ENCODE measurements at regions not wholly inside any gene's neighbourhood (a gene's known extent, or its start where the extent isn't known, plus 50 kb on each side); places are given as distances from the start of the nearest gene placed in this dataset.
A peak's percentile ranks its signal among the peaks of the same experiment; 100 is the strongest.

- Histone ChIP-seq H3K79me1 (ENCODE audit: low read depth, low read length) (no peaks in the 10 kb centered on the region), H3K4ac (ENCODE audit: low read length) (no peak overlapping the region), H3K4me3 (ENCODE audit: low read length in 2 of 2) (no peak overlapping the region), H3K4me2 (ENCODE audit: insufficient read depth, low read length, poor library complexity, severe bottlenecking) (no peak overlapping the region), H2BK15ac (ENCODE audit: low read length) (no peak overlapping the region), H2BK120ac (ENCODE audit: low read depth, low read length) (no peak overlapping the region), H3K9me3 (replicated peaks in 1 of 2; ENCODE audit: control insufficient read depth in 2 of 2, insufficient read depth in 1 of 2, low read depth in 1 of 2, low read length in 2 of 2) (no peaks in the 10 kb centered on the region), H3K4me1 (ENCODE audit: control insufficient read depth in 2 of 2, insufficient read depth in 1 of 2, low read depth in 1 of 2, low read length in 2 of 2) (no peaks in the 10 kb centered on the region), H3K27me3 (ENCODE audit: control insufficient read depth in 3 of 3, insufficient read depth in 3 of 3, low read depth in 1 of 3, low read length in 3 of 3) (no peaks in the 10 kb centered on the region), H2AK5ac (ENCODE audit: low read depth, low read length) (no peak overlapping the region), H3K18ac (ENCODE audit: low read length) (no peak overlapping the region), H2BK5ac (ENCODE audit: low read length) (no peak overlapping the region), H3K23ac (ENCODE audit: low read depth, low read length, poor library complexity) (no peak overlapping the region), H4K91ac (ENCODE audit: low read depth, low read length, poor library complexity) (no peak overlapping the region), H2BK12ac (ENCODE audit: low read length) (no peak overlapping the region), H4K8ac (ENCODE audit: low read depth, low read length) (no peak overlapping the region), H3K9ac (ENCODE audit: low read depth, low read length, poor library complexity) (no peak overlapping the region), H3K14ac (ENCODE audit: low read length) (no peak overlapping the region), H2AFZ (ENCODE audit: low read length) (no peak overlapping the region), H3K27ac (replicated peaks; ENCODE audit: low read length) (no peak overlapping the region), H3K36me3 (replicated peaks in 1 of 2; ENCODE audit: control insufficient read depth in 2 of 2, insufficient read depth in 2 of 2, low read length in 2 of 2) (no peaks in the 10 kb centered on the region)
- DNase-seq (ENCODE audit: low spot score) = no peak
- WGBS, 2 donors (ENCODE audit: extremely low coverage in 2 of 2, insufficient read length in 2 of 2, insufficient replicate concordance in 1 of 2) = no CpG with 5 or more reads among the region's 2 CpGs
Observed at GRCh38 chr5:117638581-117638980, 1064.0 kb upstream of the SEMA6A start.

- Histone ChIP-seq H3K79me1 (ENCODE audit: low read depth, low read length) (no peaks in the 10 kb centered on the region), H3K4me2 (ENCODE audit: insufficient read depth, low read length, poor library complexity, severe bottlenecking) (no peak overlapping the region), H2BK15ac (ENCODE audit: low read length) (no peak overlapping the region), H3K36me3 (replicated peaks in 1 of 2; ENCODE audit: control insufficient read depth in 2 of 2, insufficient read depth in 2 of 2, low read length in 2 of 2) (no peaks in the 10 kb centered on the region), H2BK12ac (ENCODE audit: low read length) (no peak overlapping the region), H2AFZ (ENCODE audit: low read length) (no peak overlapping the region), H3K27me3 (ENCODE audit: control insufficient read depth in 3 of 3, insufficient read depth in 3 of 3, low read depth in 1 of 3, low read length in 3 of 3) (no peaks in the 10 kb centered on the region), H3K4me1 (ENCODE audit: control insufficient read depth in 2 of 2, insufficient read depth in 1 of 2, low read depth in 1 of 2, low read length in 2 of 2) (no peaks in the 10 kb centered on the region), H3K9ac (ENCODE audit: low read depth, low read length, poor library complexity) (no peak overlapping the region), H3K14ac (ENCODE audit: low read length) (no peak overlapping the region), H3K4ac (ENCODE audit: low read length) (no peak overlapping the region), H3K4me3 (ENCODE audit: low read length in 2 of 2) (no peak overlapping the region), H3K18ac (ENCODE audit: low read length) (no peak overlapping the region), H2AK5ac (ENCODE audit: low read depth, low read length) (no peak overlapping the region), H2BK120ac (ENCODE audit: low read depth, low read length) (no peak overlapping the region), H3K23ac (ENCODE audit: low read depth, low read length, poor library complexity) (no peak overlapping the region), H4K8ac (ENCODE audit: low read depth, low read length) (no peak overlapping the region), H3K9me3 (replicated peaks in 1 of 2; ENCODE audit: control insufficient read depth in 2 of 2, insufficient read depth in 1 of 2, low read depth in 1 of 2, low read length in 2 of 2) (peaks cover 0 to 12% of the 10 kb centered on the region in 2 donors), H4K91ac (ENCODE audit: low read depth, low read length, poor library complexity) (no peak overlapping the region), H3K27ac (replicated peaks; ENCODE audit: low read length) (no peak overlapping the region), H2BK5ac (ENCODE audit: low read length) (no peak overlapping the region)
- DNase-seq (ENCODE audit: low spot score) = no peak
- no CpG with 5 or more reads among the region's 5 CpGs for WGBS, 2 donors (ENCODE audit: extremely low coverage in 2 of 2, insufficient read length in 2 of 2, insufficient replicate concordance in 1 of 2)
Observed at GRCh38 chr5:117633093-117633492, 1058.5 kb upstream of the SEMA6A start.

GRCh38 chr5:117624201-117624600, 1049.6 kb upstream of the SEMA6A start:
- DNase-seq (ENCODE audit: low spot score) = no peak
- no peak overlapping the region for H3K4me3 ChIP-seq (ENCODE audit: low read length in 2 of 2)
- no peak overlapping the region for H4K8ac ChIP-seq (ENCODE audit: low read depth, low read length)
- H3K14ac ChIP-seq (ENCODE audit: low read length) = no peak overlapping the region
- no peak overlapping the region for H2BK12ac ChIP-seq (ENCODE audit: low read length)
- H2AFZ ChIP-seq (ENCODE audit: low read length) = no peak overlapping the region
- no peak overlapping the region for H3K23ac ChIP-seq (ENCODE audit: low read depth, low read length, poor library complexity)
- H3K9me3 ChIP-seq (replicated peaks in 1 of 2; ENCODE audit: control insufficient read depth in 2 of 2, insufficient read depth in 1 of 2, low read depth in 1 of 2, low read length in 2 of 2) = peaks cover 0 to 2% of the 10 kb centered on the region in 2 donors
- no peaks in the 10 kb centered on the region for H3K36me3 ChIP-seq (replicated peaks in 1 of 2; ENCODE audit: control insufficient read depth in 2 of 2, insufficient read depth in 2 of 2, low read length in 2 of 2)
- H3K4me1 ChIP-seq (ENCODE audit: control insufficient read depth in 2 of 2, insufficient read depth in 1 of 2, low read depth in 1 of 2, low read length in 2 of 2) = peaks cover 0 to 16% of the 10 kb centered on the region in 2 donors
- H3K4ac ChIP-seq (ENCODE audit: low read length) = no peak overlapping the region
- no CpG with 5 or more reads among the region's 3 CpGs for WGBS, 2 donors (ENCODE audit: extremely low coverage in 2 of 2, insufficient read length in 2 of 2, insufficient replicate concordance in 1 of 2)
- H3K27ac ChIP-seq (replicated peaks; ENCODE audit: low read length) = no peak overlapping the region
- H2BK15ac ChIP-seq (ENCODE audit: low read length) = no peak overlapping the region
- no peaks in the 10 kb centered on the region for H3K79me1 ChIP-seq (ENCODE audit: low read depth, low read length)
- H3K18ac ChIP-seq (ENCODE audit: low read length) = no peak overlapping the region
- H4K91ac ChIP-seq (ENCODE audit: low read depth, low read length, poor library complexity) = no peak overlapping the region
- H2BK5ac ChIP-seq (ENCODE audit: low read length) = no peak overlapping the region
- no peaks in the 10 kb centered on the region for H3K27me3 ChIP-seq (ENCODE audit: control insufficient read depth in 3 of 3, insufficient read depth in 3 of 3, low read depth in 1 of 3, low read length in 3 of 3)
- H3K9ac ChIP-seq (ENCODE audit: low read depth, low read length, poor library complexity) = no peak overlapping the region
- no peak overlapping the region for H3K4me2 ChIP-seq (ENCODE audit: insufficient read depth, low read length, poor library complexity, severe bottlenecking)
- H2AK5ac ChIP-seq (ENCODE audit: low read depth, low read length) = no peak overlapping the region
- no peak overlapping the region for H2BK120ac ChIP-seq (ENCODE audit: low read depth, low read length)

- no peak for DNase-seq (ENCODE audit: low spot score)
- Histone ChIP-seq H2BK15ac (ENCODE audit: low read length) (no peak overlapping the region), H4K91ac (ENCODE audit: low read depth, low read length, poor library complexity) (no peak overlapping the region), H3K9ac (ENCODE audit: low read depth, low read length, poor library complexity) (no peak overlapping the region), H3K18ac (ENCODE audit: low read length) (no peak overlapping the region), H4K8ac (ENCODE audit: low read depth, low read length) (no peak overlapping the region), H3K14ac (ENCODE audit: low read length) (no peak overlapping the region), H3K4me3 (ENCODE audit: low read length in 2 of 2) (no peak overlapping the region), H3K4me1 (ENCODE audit: control insufficient read depth in 2 of 2, insufficient read depth in 1 of 2, low read depth in 1 of 2, low read length in 2 of 2) (peaks cover 0 to 16% of the 10 kb centered on the region in 2 donors), H2BK5ac (ENCODE audit: low read length) (no peak overlapping the region), H2AK5ac (ENCODE audit: low read depth, low read length) (no peak overlapping the region), H3K27me3 (ENCODE audit: control insufficient read depth in 3 of 3, insufficient read depth in 3 of 3, low read depth in 1 of 3, low read length in 3 of 3) (no peaks in the 10 kb centered on the region), H3K79me1 (ENCODE audit: low read depth, low read length) (no peaks in the 10 kb centered on the region), H3K27ac (replicated peaks; ENCODE audit: low read length) (no peak overlapping the region), H3K9me3 (replicated peaks in 1 of 2; ENCODE audit: control insufficient read depth in 2 of 2, insufficient read depth in 1 of 2, low read depth in 1 of 2, low read length in 2 of 2) (peaks cover 0 to 2% of the 10 kb centered on the region in 2 donors), H3K4ac (ENCODE audit: low read length) (no peak overlapping the region), H3K23ac (ENCODE audit: low read depth, low read length, poor library complexity) (no peak overlapping the region), H2BK120ac (ENCODE audit: low read depth, low read length) (no peak overlapping the region), H2BK12ac (ENCODE audit: low read length) (no peak overlapping the region), H3K36me3 (replicated peaks in 1 of 2; ENCODE audit: control insufficient read depth in 2 of 2, insufficient read depth in 2 of 2, low read length in 2 of 2) (no peaks in the 10 kb centered on the region), H3K4me2 (ENCODE audit: insufficient read depth, low read length, poor library complexity, severe bottlenecking) (no peak overlapping the region), H2AFZ (ENCODE audit: low read length) (peak overlapping the region; percentile 20)
- WGBS, 2 donors (ENCODE audit: extremely low coverage in 2 of 2, insufficient read length in 2 of 2, insufficient replicate concordance in 1 of 2) = no CpG with 5 or more reads among the region's 3 CpGs
Observed at GRCh38 chr5:117623042-117623805, 1048.6 kb upstream of the SEMA6A start.

Data from neuronal stem cell (in vitro differentiated cells).